ENCODE measurements at regions not wholly inside any gene's neighbourhood (a gene's known extent, or its start where the extent isn't known, plus 50 kb on each side); places are given as distances from the start of the nearest gene placed in this dataset.

DNA sequence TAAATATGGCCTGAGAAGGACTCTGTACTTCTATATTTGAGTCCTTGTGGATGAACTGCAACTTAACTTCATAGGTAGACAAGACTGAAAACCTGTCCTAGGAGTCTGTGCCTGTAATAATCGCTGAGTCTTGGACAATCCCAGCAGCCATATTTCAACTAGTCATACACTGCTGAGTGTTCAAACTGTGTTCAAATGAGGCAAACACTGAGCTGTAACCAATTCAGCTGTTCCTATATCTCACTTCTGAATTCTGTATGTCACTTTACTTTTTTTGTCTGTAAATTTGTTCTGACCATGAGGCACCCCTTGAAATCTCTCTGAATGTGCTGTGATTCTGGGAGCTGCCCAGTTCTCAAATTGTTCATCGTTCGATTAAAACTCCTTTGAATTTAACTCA is 72.4 kb downstream of the FOXF2 start:
- Histone ChIP-seq H3K27ac (no peak overlapping the region), H3K4me3 (no peak overlapping the region), H3K36me3 (ENCODE audit: low read depth, missing control alignments) (no peaks in the 10 kb centered on the region), H3K9me3 (no peaks in the 10 kb centered on the region), H3K4me1 (no peaks in the 10 kb centered on the region), H3K27me3 (no peaks in the 10 kb centered on the region)
- intact Hi-C loops (cut with DNase I; ENCODE audit: low total_unique reads) = no loop called here
- 82 to 83% methylated on average over 3 of the region's 3 CpGs for WGBS, 2 donors
- no peak for DNase-seq
- TF ChIP-seq, protein P1, sequence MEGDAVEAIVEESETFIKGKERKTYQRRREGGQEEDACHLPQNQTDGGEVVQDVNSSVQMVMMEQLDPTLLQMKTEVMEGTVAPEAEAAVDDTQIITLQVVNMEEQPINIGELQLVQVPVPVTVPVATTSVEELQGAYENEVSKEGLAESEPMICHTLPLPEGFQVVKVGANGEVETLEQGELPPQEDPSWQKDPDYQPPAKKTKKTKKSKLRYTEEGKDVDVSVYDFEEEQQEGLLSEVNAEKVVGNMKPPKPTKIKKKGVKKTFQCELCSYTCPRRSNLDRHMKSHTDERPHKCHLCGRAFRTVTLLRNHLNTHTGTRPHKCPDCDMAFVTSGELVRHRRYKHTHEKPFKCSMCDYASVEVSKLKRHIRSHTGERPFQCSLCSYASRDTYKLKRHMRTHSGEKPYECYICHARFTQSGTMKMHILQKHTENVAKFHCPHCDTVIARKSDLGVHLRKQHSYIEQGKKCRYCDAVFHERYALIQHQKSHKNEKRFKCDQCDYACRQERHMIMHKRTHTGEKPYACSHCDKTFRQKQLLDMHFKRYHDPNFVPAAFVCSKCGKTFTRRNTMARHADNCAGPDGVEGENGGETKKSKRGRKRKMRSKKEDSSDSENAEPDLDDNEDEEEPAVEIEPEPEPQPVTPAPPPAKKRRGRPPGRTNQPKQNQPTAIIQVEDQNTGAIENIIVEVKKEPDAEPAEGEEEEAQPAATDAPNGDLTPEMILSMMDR (IDR thresholded peaks at IDR 0.05) = no peak
- no peak for TF ChIP-seq POLR2A (IDR thresholded peaks at IDR 0.05)

DNA sequence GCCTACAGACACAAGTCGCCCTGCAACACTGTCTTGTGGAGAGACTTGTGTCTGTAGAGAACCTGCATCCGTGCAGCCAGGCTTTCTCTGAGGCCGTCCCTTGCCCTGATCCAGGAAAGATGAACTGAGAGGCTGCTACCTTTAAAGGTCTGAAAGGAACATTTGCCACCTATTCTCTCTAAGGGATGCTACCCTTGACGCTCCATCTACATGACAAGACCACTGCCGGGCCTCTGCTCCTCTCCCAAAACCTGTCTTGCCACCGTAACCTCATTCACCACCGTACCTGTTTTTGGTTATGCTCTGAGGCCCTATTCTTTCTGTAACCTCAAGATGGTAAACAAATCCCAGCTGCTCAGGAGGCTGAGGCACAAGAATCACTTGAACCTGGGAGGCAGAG is 73.9 kb downstream of the FOXF2 start:
- 84 to 91% methylated on average over 7 of the region's 7 CpGs for WGBS, 2 donors
- Histone ChIP-seq H3K4me3 (no peak overlapping the region), H3K4me1 (no peaks in the 10 kb centered on the region), H3K27me3 (no peaks in the 10 kb centered on the region), H3K27ac (no peak overlapping the region), H3K9me3 (no peaks in the 10 kb centered on the region), H3K36me3 (ENCODE audit: low read depth, missing control alignments) (no peaks in the 10 kb centered on the region)
- TF ChIP-seq, protein P1 (IDR thresholded peaks at IDR 0.05) = no peak
- no peak for TF ChIP-seq POLR2A (IDR thresholded peaks at IDR 0.05)
- no peak for DNase-seq
- intact Hi-C loops (cut with DNase I; ENCODE audit: low total_unique reads) = no loop called here

DNA sequence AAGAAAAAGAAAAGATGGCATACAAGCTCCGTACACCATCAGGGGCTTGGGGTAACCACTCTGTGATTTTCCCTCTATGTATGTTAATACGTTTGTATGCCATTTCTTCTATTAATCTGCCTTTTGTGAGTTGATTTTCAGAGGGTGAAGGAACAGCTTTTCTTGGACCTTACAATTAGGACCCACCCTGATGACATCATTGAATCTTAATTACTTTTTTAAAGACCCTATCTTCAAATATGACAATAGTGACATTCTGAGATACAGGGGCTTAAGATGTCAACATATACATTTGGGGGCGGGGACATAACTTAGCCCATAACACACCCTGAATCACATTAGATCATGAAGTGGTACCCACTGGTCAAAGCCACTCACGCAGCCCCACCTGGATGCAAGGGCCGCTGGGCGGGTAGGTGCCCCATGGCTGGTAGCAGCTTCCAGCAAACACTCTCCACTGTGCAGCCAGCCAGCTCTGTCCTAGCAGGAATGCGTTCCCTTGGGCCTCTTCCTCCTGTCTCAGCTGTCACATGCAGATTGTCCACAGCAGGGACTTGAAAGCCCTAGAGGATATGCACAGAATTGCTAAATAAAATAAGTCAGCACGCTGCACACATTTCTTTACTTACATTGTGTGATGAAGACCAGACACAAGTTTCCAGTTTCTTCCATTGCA is 74.5 kb downstream of the FOXF2 start:
- DNase-seq = no peak
- no peak overlapping the region for H3K4me3 ChIP-seq
- no peaks in the 10 kb centered on the region for H3K27me3 ChIP-seq
- WGBS, 2 donors = 89 to 92% methylated on average over 8 of the region's 8 CpGs
- no peak overlapping the region for H3K27ac ChIP-seq
- no peaks in the 10 kb centered on the region for H3K36me3 ChIP-seq (ENCODE audit: low read depth, missing control alignments)
- no peaks in the 10 kb centered on the region for H3K4me1 ChIP-seq
- H3K9me3 ChIP-seq = no peaks in the 10 kb centered on the region
- no peak for TF ChIP-seq POLR2A (IDR thresholded peaks at IDR 0.05)
- TF ChIP-seq, protein P1 (IDR thresholded peaks at IDR 0.05) = no peak
- intact Hi-C loops (cut with DNase I; ENCODE audit: low total_unique reads) = no loop called here

DNA sequence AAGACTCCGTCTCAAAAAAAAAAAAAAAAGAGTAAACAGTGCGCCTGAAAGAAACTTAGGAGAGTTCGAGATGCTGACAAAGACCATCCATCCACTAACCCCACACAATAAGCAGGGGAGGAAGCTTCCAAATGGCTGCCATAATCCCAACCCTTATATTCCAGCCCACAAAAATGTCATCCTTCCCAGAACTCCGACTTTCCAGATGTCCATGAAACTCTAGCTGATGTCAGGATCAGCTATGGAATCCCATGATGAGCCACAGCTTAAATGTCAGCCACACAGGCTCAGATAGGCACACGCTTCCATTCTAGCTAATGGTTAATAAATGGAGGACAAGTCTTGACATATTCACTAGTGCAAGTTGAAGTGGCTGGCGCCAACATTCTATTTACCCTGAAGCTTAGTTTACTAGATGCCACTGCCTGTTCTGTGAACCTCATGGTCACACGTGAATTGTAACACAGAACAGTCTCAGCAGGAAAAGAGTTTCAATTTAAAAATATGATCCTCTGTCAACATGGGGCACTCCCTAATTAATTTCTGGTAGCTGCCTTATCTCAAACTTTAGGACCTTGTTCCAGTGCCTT is 75.5 kb downstream of the FOXF2 start:
- H3K36me3 ChIP-seq (ENCODE audit: low read depth, missing control alignments) = no peaks in the 10 kb centered on the region
- DNase-seq = no peak
- 86 to 90% methylated on average over 7 of the region's 7 CpGs for WGBS, 2 donors
- TF ChIP-seq POLR2A (IDR thresholded peaks at IDR 0.05) = no peak
- TF ChIP-seq, protein P1 (IDR thresholded peaks at IDR 0.05) = no peak
- H3K4me3 ChIP-seq = no peak overlapping the region
- no peaks in the 10 kb centered on the region for H3K27me3 ChIP-seq
- H3K27ac ChIP-seq = no peak overlapping the region
- H3K9me3 ChIP-seq = no peaks in the 10 kb centered on the region
- no peaks in the 10 kb centered on the region for H3K4me1 ChIP-seq
- intact Hi-C loops (cut with DNase I; ENCODE audit: low total_unique reads) = no loop called here

DNA sequence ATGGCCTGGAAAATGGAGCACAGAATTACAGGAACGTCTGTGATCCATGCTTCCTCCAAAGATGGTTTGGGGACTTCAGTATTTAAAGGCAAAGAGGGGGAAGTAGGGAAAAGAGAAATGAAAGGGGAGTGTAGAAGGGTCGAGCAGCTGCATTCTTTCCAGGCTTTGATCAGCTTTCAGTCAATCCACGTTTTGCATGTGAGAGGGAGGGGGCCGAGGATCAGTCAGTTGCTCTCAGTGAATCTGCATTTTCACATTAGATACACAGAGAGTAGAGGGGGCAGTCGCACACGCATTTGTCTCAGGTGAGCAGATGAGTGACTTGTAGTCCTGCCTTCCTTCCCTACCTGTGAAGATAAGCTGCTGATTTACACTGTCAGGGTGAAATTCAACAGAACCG is 78.8 kb downstream of the FOXF2 start:
- intact Hi-C loops (cut with DNase I; ENCODE audit: low total_unique reads) = no loop called here
- no peak for DNase-seq
- Histone ChIP-seq H3K4me3 (no peak overlapping the region), H3K27me3 (no peaks in the 10 kb centered on the region), H3K27ac (no peak overlapping the region), H3K36me3 (ENCODE audit: low read depth, missing control alignments) (no peaks in the 10 kb centered on the region), H3K4me1 (no peaks in the 10 kb centered on the region), H3K9me3 (no peaks in the 10 kb centered on the region)
- WGBS, 2 donors = 61 to 73% methylated on average over 7 of the region's 7 CpGs
- TF ChIP-seq POLR2A (IDR thresholded peaks at IDR 0.05) = no peak
- TF ChIP-seq, protein P1 (IDR thresholded peaks at IDR 0.05) = no peak

All from testis (tissue), 2 donors.